Activated CD8-positive, alpha-beta T cell treated with anti-CD3 and anti-CD28 coated beads for 36 hours (primary cell): ENCODE measurements at regions not wholly inside any gene's neighbourhood (a gene's known extent, or its start where the extent isn't known, plus 50 kb on each side); places are given as distances from the start of the nearest gene placed in this dataset.

Experiments
- ATAC-seq: fragments of 200-7000 bp; cut with Tn5 transposase; one replicate; pipeline ENCODE4 v1.10.0; 2021; ENCODE audit warnings: mild to moderate bottlenecking, moderate library complexity
- CTCF ChIA-PET: fragments of 350-600 bp; sonication (Branson Sonifier 250); formaldehyde crosslinking; loops from one replicate; lab custom pipeline; 2021; ENCODE audit warnings: antibody characterized with exemption; lab: Charles Lee
- POLR2A ChIA-PET: fragments of 350-600 bp; sonication (Branson Sonifier 250); formaldehyde crosslinking; loops from one replicate; lab custom pipeline; 2021; ENCODE audit warnings: antibody characterized with exemption; lab: Charles Lee
- DNase-seq: peaks from one replicate; pipeline ENCODE4 v3.0.0-alpha.2; 2020
- H3K27ac Mint-ChIP-seq: one replicate; pipeline ENCODE4 v1.8.0; 2021; ENCODE audit warnings: mild to moderate bottlenecking, mixed read lengths
- H3K27me3 Mint-ChIP-seq: one replicate; pipeline ENCODE4 v1.8.0; 2021; ENCODE audit warnings: mixed read lengths
- H3K36me3 Mint-ChIP-seq: one replicate; pipeline ENCODE4 v1.8.0; 2021; ENCODE audit warnings: low read depth, mixed read lengths
- H3K4me1 Mint-ChIP-seq: one replicate; pipeline ENCODE4 v1.8.0; 2021; ENCODE audit warnings: low read depth, mixed read lengths
- H3K4me3 Mint-ChIP-seq: one replicate; pipeline ENCODE4 v1.8.0; 2021; ENCODE audit warnings: mild to moderate bottlenecking, moderate library complexity, mixed read lengths
- H3K9me3 Mint-ChIP-seq: one replicate; pipeline ENCODE4 v1.8.0; 2021; ENCODE audit warnings: mixed read lengths
- CTCF ChIP-seq: fragments of 200-600 bp; IDR thresholded peaks from one replicate; pipeline ENCODE4 v1.8.0; 2022; ENCODE audit warnings: antibody characterized with exemption, mild to moderate bottlenecking
- intact Hi-C: fragments of 100-400 bp; cut with micrococcal nuclease; formaldehyde crosslinking; loops from one replicate; pipeline ENCODE4 v1.10.0; 2022

- peaks cover 15% of the 10 kb centered on the region for H3K9me3 Mint-ChIP-seq
- CTCF ChIA-PET, result interaction anchor here (1.0 kb wide), 1 partner anchor 67 kb away, joined by 4 read pairs; no protein-coding TSS in a partner anchor
- no peak for TF ChIP-seq CTCF
- H3K4me3 Mint-ChIP-seq, result no peak overlapping the region
- peaks cover 4% of the 10 kb centered on the region for H3K36me3 Mint-ChIP-seq
- peaks cover 12% of the 10 kb centered on the region for H3K4me1 Mint-ChIP-seq
- no peak for DNase-seq
- intact Hi-C loops, result no loop called here
- H3K27ac Mint-ChIP-seq, result no peak overlapping the region
- peak; percentile 47 for ATAC-seq
- H3K27me3 Mint-ChIP-seq, result no peaks in the 10 kb centered on the region
- POLR2A ChIA-PET, result interaction anchor here (0.5 to 0.6 kb wide), 2 partner anchors 12 to 15 kb away, joined by 3 to 4 read pairs; no protein-coding TSS in a partner anchor
Observed at GRCh38 chr4:123631786-123632692, 235.4 kb downstream of the SPRY1 start.

- H3K4me3 Mint-ChIP-seq, result no peak overlapping the region
- intact Hi-C loops, result no loop called here
- no peak overlapping the region for H3K27ac Mint-ChIP-seq
- ATAC-seq (no peak), DNase-seq (no peak)
- H3K9me3 Mint-ChIP-seq, result peaks cover 19% of the 10 kb centered on the region
- H3K36me3 Mint-ChIP-seq, result peaks cover 4% of the 10 kb centered on the region
- no peaks in the 10 kb centered on the region for H3K27me3 Mint-ChIP-seq
- ChIA-PET POLR2A (interaction anchor here (0.6 kb wide), 1 partner anchor 14 kb away, joined by 3 read pairs; no protein-coding TSS in a partner anchor), CTCF (no interaction called here)
- H3K4me1 Mint-ChIP-seq, result peaks cover 12% of the 10 kb centered on the region
- no peak for TF ChIP-seq CTCF
Observed at GRCh38 chr4:123632693-123633030, 236.1 kb downstream of the SPRY1 start.

- POLR2A ChIA-PET, result no interaction called here
- intact Hi-C loops, result no loop called here
- Mint-ChIP-seq H3K27ac (no peak overlapping the region), H3K36me3 (peaks cover 4% of the 10 kb centered on the region), H3K4me3 (no peak overlapping the region), H3K27me3 (no peaks in the 10 kb centered on the region), H3K4me1 (peaks cover 10% of the 10 kb centered on the region), H3K9me3 (peaks cover 20% of the 10 kb centered on the region)
- no peak for DNase-seq
- CTCF ChIA-PET, result interaction anchor here (1.7 kb wide), 1 partner anchor 75 kb away, joined by 5 read pairs; no protein-coding TSS in a partner anchor
- TF ChIP-seq CTCF, result no peak
- no peak for ATAC-seq
Observed at GRCh38 chr4:123638834-123639233, 242.2 kb downstream of the SPRY1 start.

GRCh38 chr4:123640271-123640670 lies 243.7 kb downstream of the SPRY1 start:
- peak; percentile 91 for ATAC-seq
- TF ChIP-seq CTCF, result no peak
- intact Hi-C loops, result no loop called here
- peaks cover 4% of the 10 kb centered on the region for H3K36me3 Mint-ChIP-seq
- peaks cover 10% of the 10 kb centered on the region for H3K4me1 Mint-ChIP-seq
- ChIA-PET POLR2A (no interaction called here), CTCF (interaction anchor here (1.2 kb wide), 1 partner anchor 21 kb away, joined by 3 read pairs; no protein-coding TSS in a partner anchor)
- no peak overlapping the region for H3K4me3 Mint-ChIP-seq
- peak; percentile 17 for DNase-seq
- no peaks in the 10 kb centered on the region for H3K27me3 Mint-ChIP-seq
- peaks cover 13% of the 10 kb centered on the region for H3K9me3 Mint-ChIP-seq
- peak overlapping the region; percentile 82 for H3K27ac Mint-ChIP-seq

- Mint-ChIP-seq H3K27me3 (no peaks in the 10 kb centered on the region), H3K4me1 (peaks cover 10% of the 10 kb centered on the region), H3K9me3 (peaks cover 13% of the 10 kb centered on the region), H3K4me3 (no peak overlapping the region), H3K27ac (no peak overlapping the region), H3K36me3 (peaks cover 4% of the 10 kb centered on the region)
- ChIA-PET CTCF (interaction anchor here (1.2 kb wide), 1 partner anchor 20 kb away, joined by 3 read pairs; no protein-coding TSS in a partner anchor), POLR2A (no interaction called here)
- no peak for TF ChIP-seq CTCF
- intact Hi-C loops, result no loop called here
- ATAC-seq, result no peak
- DNase-seq, result no peak
Observed at GRCh38 chr4:123640824-123641223, 244.2 kb downstream of the SPRY1 start.
